Mammary epithelial cell (primary cell): ENCODE measurements at regions not wholly inside any gene's neighbourhood (a gene's known extent, or its start where the extent isn't known, plus 50 kb on each side); places are given as distances from the start of the nearest gene placed in this dataset.

Source experiments
- CTCF ChIP-seq, 2 donors: IDR thresholded peaks in 1 of 2; conservative IDR thresholded peaks in 1 of 2; 2 replicates each; pipeline ENCODE4 v1.5.1; 2011 to 2012; ENCODE audit warnings: inconsistent platforms in 2 of 2, low read length in 2 of 2, mild to moderate bottlenecking in 2 of 2, control low read depth in 1 of 2, low read depth in 1 of 2; ENCODE audit not compliant: insufficient read depth in 1 of 2; ENCODE audit errors: extremely low read depth in 1 of 2
- EZH2 ChIP-seq: IDR thresholded peaks from 2 replicates; pipeline ENCODE4 v1.6.1; 2012; ENCODE audit warnings: low read length, inconsistent platforms, borderline replicate concordance

GRCh38 chr2:144753416-144753815 lies 233.5 kb upstream of the ZEB2 start:
- TF ChIP-seq CTCF (conservative IDR thresholded peaks at IDR 0.05 in 1 of 2, IDR thresholded peaks at IDR 0.05 in 1 of 2; ENCODE audit: extremely low read depth in 1 of 2, insufficient read depth in 1 of 2, low read depth in 1 of 2, low read length in 2 of 2) (no peak), EZH2 (no peak)
